ENCODE measurements at regions not wholly inside any gene's neighbourhood (a gene's known extent, or its start where the extent isn't known, plus 50 kb on each side); places are given as distances from the start of the nearest gene placed in this dataset.

DNA sequence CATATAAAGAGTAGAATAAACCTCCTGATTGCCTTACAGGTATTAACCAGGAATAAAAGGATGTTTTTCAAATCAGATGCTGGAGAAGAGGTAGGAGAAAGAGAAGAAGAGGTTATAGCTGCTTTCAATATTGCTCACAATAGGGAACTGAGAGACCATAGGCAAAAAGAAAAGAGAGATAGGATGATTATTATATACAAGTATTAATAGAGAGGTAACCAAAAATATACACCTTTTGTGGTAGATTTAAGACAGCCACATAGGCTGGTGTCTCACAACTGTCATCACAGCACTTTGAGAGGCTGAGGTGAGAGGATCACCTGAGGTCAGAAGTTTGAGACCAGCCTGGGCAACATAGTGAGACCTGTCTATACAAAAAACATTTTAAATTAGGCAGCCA is 119.7 kb downstream of the PSMG1 start:
- Histone ChIP-seq H3K9me3 (no peaks in the 10 kb centered on the region), H3K4me3 (no peak overlapping the region), H3K27me3 (no peaks in the 10 kb centered on the region), H3K27ac (no peak overlapping the region), H3K36me3 (replicated peaks in 1 of 2; ENCODE audit: insufficient read depth in 1 of 2, low read depth in 2 of 2) (no peaks in the 10 kb centered on the region), H3K4me1 (no peaks in the 10 kb centered on the region)
- DNase-seq (no peak), ATAC-seq (no peak)
- TF ChIP-seq CTCF (IDR thresholded peaks at IDR 0.05) (no peak), POLR2A (IDR thresholded peaks at IDR 0.05) (no peak)
- intact Hi-C loops (cut with DNase I) = no loop called here

- Histone ChIP-seq H3K4me3 (no peak overlapping the region), H3K9me3 (no peaks in the 10 kb centered on the region), H3K36me3 (replicated peaks in 1 of 2; ENCODE audit: insufficient read depth in 1 of 2, low read depth in 2 of 2) (no peaks in the 10 kb centered on the region), H3K27ac (no peak overlapping the region), H3K27me3 (no peaks in the 10 kb centered on the region), H3K4me1 (no peaks in the 10 kb centered on the region)
- no peak for TF ChIP-seq POLR2A (IDR thresholded peaks at IDR 0.05)
- TF ChIP-seq CTCF (IDR thresholded peaks at IDR 0.05) = no peak
- ATAC-seq (no peak), DNase-seq (no peak)
- intact Hi-C loops (cut with DNase I) = no loop called here
- WGBS, 2 donors = 71 to 77% methylated on average over 5 to 7 of the region's 9 CpGs
These were observed 121.1 kb downstream of the PSMG1 start for GRCh38 chr21:39062196-39062595.

- H3K9me3 ChIP-seq = no peaks in the 10 kb centered on the region
- H3K27me3 ChIP-seq = no peaks in the 10 kb centered on the region
- no peaks in the 10 kb centered on the region for H3K36me3 ChIP-seq (replicated peaks in 1 of 2; ENCODE audit: insufficient read depth in 1 of 2, low read depth in 2 of 2)
- TF ChIP-seq POLR2A (IDR thresholded peaks at IDR 0.05) = no peak
- no peak for TF ChIP-seq CTCF (IDR thresholded peaks at IDR 0.05)
- intact Hi-C loops (cut with DNase I) = no loop called here
- H3K27ac ChIP-seq = no peak overlapping the region
- WGBS, 2 donors = 71 to 82% methylated on average over 3 to 10 of the region's 10 CpGs
- H3K4me3 ChIP-seq = no peak overlapping the region
- no peaks in the 10 kb centered on the region for H3K4me1 ChIP-seq
- ATAC-seq (no peak), DNase-seq (no peak)
These were observed 121.5 kb downstream of the PSMG1 start for GRCh38 chr21:39061766-39062165.

- Histone ChIP-seq H3K9me3 (no peaks in the 10 kb centered on the region), H3K4me3 (no peak overlapping the region), H3K27me3 (no peaks in the 10 kb centered on the region), H3K36me3 (replicated peaks in 1 of 2; ENCODE audit: insufficient read depth in 1 of 2, low read depth in 2 of 2) (no peaks in the 10 kb centered on the region), H3K27ac (no peak overlapping the region), H3K4me1 (no peaks in the 10 kb centered on the region)
- DNase-seq (no peak), ATAC-seq (no peak)
- intact Hi-C loops (cut with DNase I) = no loop called here
- TF ChIP-seq CTCF (IDR thresholded peaks at IDR 0.05) (no peak), POLR2A (IDR thresholded peaks at IDR 0.05) (no peak)
- WGBS, 2 donors = 53 to 58% methylated on average over 9 of the region's 9 CpGs
These were observed 122.7 kb downstream of the PSMG1 start for GRCh38 chr21:39060485-39061083.

- DNase-seq (no peak), ATAC-seq (no peak)
- H3K4me3 ChIP-seq = no peak overlapping the region
- no peaks in the 10 kb centered on the region for H3K27me3 ChIP-seq
- H3K27ac ChIP-seq = no peak overlapping the region
- H3K4me1 ChIP-seq = no peaks in the 10 kb centered on the region
- TF ChIP-seq POLR2A (IDR thresholded peaks at IDR 0.05) (no peak), CTCF (IDR thresholded peaks at IDR 0.05) (no peak)
- WGBS, 2 donors = 64 to 71% methylated on average over 2 of the region's 2 CpGs
- intact Hi-C loops (cut with DNase I) = no loop called here
- no peaks in the 10 kb centered on the region for H3K9me3 ChIP-seq
- H3K36me3 ChIP-seq (replicated peaks in 1 of 2; ENCODE audit: insufficient read depth in 1 of 2, low read depth in 2 of 2) = no peaks in the 10 kb centered on the region
These were observed 126.1 kb downstream of the PSMG1 start for GRCh38 chr21:39057121-39057520.

Data from body of pancreas (tissue), 4 donors.